Fibroblast of villous mesenchyme (primary cell): ENCODE measurements at regions not wholly inside any gene's neighbourhood (a gene's known extent, or its start where the extent isn't known, plus 50 kb on each side); places are given as distances from the start of the nearest gene placed in this dataset.

Experiments used
- DNase-seq: peaks from one replicate; pipeline ENCODE4 v3.0.0-alpha.2; 2010; ENCODE audit warnings: low read depth
- H3K4me3 ChIP-seq: 2 replicates; pipeline ENCODE4 v1.5.1; 2011; ENCODE audit warnings: low read depth, mild to moderate bottlenecking, low read length
- CTCF ChIP-seq: IDR thresholded peaks from 2 replicates; pipeline ENCODE4 v1.5.1; 2012; ENCODE audit warnings: low read depth, mild to moderate bottlenecking, low read length; ENCODE audit not compliant: insufficient read depth

DNA sequence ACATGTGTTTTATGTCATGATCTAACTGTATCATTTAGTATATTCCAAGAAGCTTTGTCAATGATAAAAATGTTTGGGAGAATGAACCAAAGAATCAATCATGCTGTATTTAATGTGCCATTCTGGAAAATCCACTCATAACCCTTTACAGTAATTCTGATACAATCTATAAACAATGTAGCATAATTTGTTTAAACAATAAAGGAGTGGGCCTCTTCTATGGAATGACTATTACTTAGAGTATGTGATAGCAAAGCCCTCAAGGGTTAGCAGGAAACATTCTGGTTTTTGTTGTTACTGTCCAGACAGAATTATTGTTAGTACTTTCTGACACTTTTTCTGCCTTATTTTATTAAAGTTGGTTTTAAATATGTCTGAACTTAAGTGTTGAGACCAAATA, 1073.1 kb downstream of the SLITRK5 start:
- no peak for DNase-seq
- TF ChIP-seq CTCF: no peak
- no peak overlapping the region for H3K4me3 ChIP-seq

GRCh38 chr13:88745011-88745410, 1073.8 kb downstream of the SLITRK5 start:
- no peak for TF ChIP-seq CTCF
- DNase-seq: no peak
- no peak overlapping the region for H3K4me3 ChIP-seq

- no peak for TF ChIP-seq CTCF
- DNase-seq: no peak
- H3K4me3 ChIP-seq: no peak overlapping the region
These were observed 1080.9 kb downstream of the SLITRK5 start for GRCh38 chr13:88752041-88752440.

- DNase-seq: no peak
- no peak for TF ChIP-seq CTCF
- no peak overlapping the region for H3K4me3 ChIP-seq
These were observed 1083.0 kb downstream of the SLITRK5 start for GRCh38 chr13:88754141-88754540.

GRCh38 chr13:88761145-88761544, 1090.0 kb downstream of the SLITRK5 start:
- TF ChIP-seq CTCF: no peak
- DNase-seq: no peak
- H3K4me3 ChIP-seq: no peak overlapping the region

DNA sequence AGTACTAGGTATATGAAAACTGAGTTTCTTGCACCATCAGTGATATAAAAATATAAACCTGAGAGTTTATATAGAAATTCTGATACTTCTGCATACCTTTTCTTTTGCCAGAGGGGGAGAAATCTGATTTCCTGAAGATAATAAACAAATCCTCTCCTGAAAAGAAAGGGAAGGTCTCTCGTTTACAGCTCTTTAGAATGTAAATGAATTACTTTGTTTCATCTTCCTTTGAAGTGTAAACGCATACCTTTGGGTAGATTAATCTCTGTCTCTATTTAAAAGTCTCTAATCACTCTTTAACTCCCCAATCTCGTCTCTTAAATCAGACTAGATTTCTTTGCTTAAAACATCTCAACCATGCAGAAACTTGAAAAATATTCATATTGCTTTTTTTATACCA, 1092.9 kb downstream of the SLITRK5 start:
- no peak for TF ChIP-seq CTCF
- no peak for DNase-seq
- no peak overlapping the region for H3K4me3 ChIP-seq

DNA sequence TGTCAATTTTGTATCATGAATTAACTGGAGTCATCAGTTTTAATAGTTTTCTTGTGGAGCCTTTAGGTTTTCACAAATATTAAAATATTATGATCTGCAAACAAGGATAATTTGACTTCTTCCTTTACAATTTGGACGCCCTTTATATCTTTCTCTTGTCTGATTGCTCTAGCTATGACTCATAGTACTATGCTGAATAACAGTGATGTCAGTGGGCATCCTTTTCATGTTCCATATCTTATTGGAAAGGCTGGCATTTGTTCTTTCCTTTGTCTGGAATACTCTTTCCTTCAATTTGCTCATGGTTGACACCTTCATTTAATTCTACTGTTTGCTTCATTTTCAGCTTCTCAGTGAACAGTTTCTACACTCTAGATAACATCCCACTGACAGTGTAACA, 1129.3 kb downstream of the SLITRK5 start:
- TF ChIP-seq CTCF: no peak
- DNase-seq: no peak
- H3K4me3 ChIP-seq: no peak overlapping the region
